Uterus (tissue), 3 donors: ENCODE measurements at regions not wholly inside any gene's neighbourhood (a gene's known extent, or its start where the extent isn't known, plus 50 kb on each side); places are given as distances from the start of the nearest gene placed in this dataset.
"Not testable (repeated sequence)": the region's sequence is repeated elsewhere in the genome, so short reads cannot be mapped to it uniquely, and the experiment has no call there.

Experiments used
- DNase-seq, 2 donors: peaks; one replicate each; pipeline ENCODE4 v3.0.0-alpha.2; 2019 to 2020
- H3K27ac ChIP-seq, 2 donors: fragments of 200-600 bp; sonication (generic); 1 replicate in 1 of 2; 2 replicates in 1 of 2; pipeline ENCODE4 v1.5.1; 2016 to 2018
- H3K27me3 ChIP-seq, 2 donors: fragments of 200-600 bp; sonication (generic); one replicate each; pipeline ENCODE4 v1.5.1; 2018 to 2019; ENCODE audit warnings: control low read depth in 1 of 2
- H3K36me3 ChIP-seq, 2 donors: fragments of 200-600 bp; sonication (generic); one replicate each; pipeline ENCODE4 v1.5.1; 2019; ENCODE audit warnings: control low read depth in 1 of 2
- H3K4me1 ChIP-seq, 2 donors: fragments of 200-600 bp; sonication (generic); one replicate each; pipeline ENCODE4 v1.5.1; 2018 to 2019; ENCODE audit warnings: control low read depth in 1 of 2
- H3K4me3 ChIP-seq, 2 donors: fragments of 200-600 bp; sonication (generic); 1 replicate in 1 of 2; 2 replicates in 1 of 2; pipeline ENCODE4 v1.5.1; 2018 to 2019; ENCODE audit warnings: mild to moderate bottlenecking in 1 of 2
- H3K9me3 ChIP-seq, 2 donors: fragments of 200-600 bp; sonication (generic); one replicate each; pipeline ENCODE4 v1.5.1; 2019; ENCODE audit warnings: control low read depth in 1 of 2
- CTCF ChIP-seq, 4 experiments: fragments of 200-600 bp in 2 of 4; fragments of 450-650 bp in 2 of 4; sonication (generic) in 2 of 4; IDR thresholded peaks; one replicate each; pipeline ENCODE4 v1.5.1; 2016 to 2019; ENCODE audit warnings: antibody characterized with exemption in 4 of 4, mild to moderate bottlenecking in 2 of 4, moderate library complexity in 1 of 4
- POLR2A ChIP-seq, 2 donors: fragments of 450-650 bp; IDR thresholded peaks; one replicate each; pipeline ENCODE4 v1.6.1; 2016; ENCODE audit warnings: antibody characterized with exemption in 2 of 2, mild to moderate bottlenecking in 1 of 2, moderate library complexity in 1 of 2
- intact Hi-C: fragments of 100-400 bp; cut with DNase I; formaldehyde crosslinking; loops from one replicate; pipeline ENCODE4 v1.15.1; 2023; ENCODE audit warnings: low total_unique reads
- donor health status: DM: yes; HTN: yes; CAD: no.

- no peaks in the 10 kb centered on the region for H3K4me1 ChIP-seq
- no peaks in the 10 kb centered on the region for H3K9me3 ChIP-seq
- no peak overlapping the region for H3K4me3 ChIP-seq
- H3K27me3 ChIP-seq, result no peaks in the 10 kb centered on the region
- H3K36me3 ChIP-seq, result no peaks in the 10 kb centered on the region
- TF ChIP-seq CTCF (IDR thresholded peaks at IDR 0.05) (no peak), POLR2A (IDR thresholded peaks at IDR 0.05) (no peak)
- DNase-seq, result no peak
- intact Hi-C loops, result no loop called here
- H3K27ac ChIP-seq, result no peak overlapping the region
Measured at GRCh38 chr1:98516306-98516705, 145.2 kb upstream of the SNX7 start.

DNA sequence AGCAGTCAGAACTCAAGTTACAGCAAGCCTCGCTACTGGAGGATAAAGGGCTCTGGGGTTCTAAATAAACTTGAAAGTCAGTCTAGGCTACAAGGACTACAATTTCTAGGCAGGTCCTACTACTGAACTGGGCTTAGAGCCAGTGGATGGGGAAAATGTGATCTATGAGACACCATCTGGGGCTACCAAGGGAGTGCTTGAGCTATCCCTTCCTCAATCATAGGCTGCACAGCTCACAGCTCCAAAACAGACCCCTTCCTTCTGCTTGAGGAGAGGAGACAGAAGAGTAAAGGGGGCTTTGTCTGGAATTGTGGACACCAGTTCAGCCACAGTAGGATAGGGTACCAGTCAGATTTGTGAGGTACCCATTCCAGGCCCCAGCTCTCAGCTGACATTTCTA is 145.8 kb upstream of the SNX7 start:
- intact Hi-C loops, result no loop called here
- Histone ChIP-seq H3K27me3 (no peaks in the 10 kb centered on the region), H3K27ac (no peak overlapping the region), H3K4me1 (no peaks in the 10 kb centered on the region), H3K4me3 (no peak overlapping the region), H3K36me3 (no peaks in the 10 kb centered on the region), H3K9me3 (no peaks in the 10 kb centered on the region)
- no peak for DNase-seq
- TF ChIP-seq POLR2A (IDR thresholded peaks at IDR 0.05) (no peak), CTCF (IDR thresholded peaks at IDR 0.05) (no peak)

GRCh38 chr1:98512216-98512615 is 149.3 kb upstream of the SNX7 start:
- DNase-seq, H3K9me3 ChIP-seq, H3K27ac ChIP-seq, H3K27me3 ChIP-seq, intact Hi-C loops, H3K4me3 ChIP-seq, H3K4me1 ChIP-seq, H3K36me3 ChIP-seq: not testable (repeated sequence)

GRCh38 chr1:98503771-98504170 is 157.8 kb upstream of the SNX7 start:
- Histone ChIP-seq H3K27me3 (no peaks in the 10 kb centered on the region), H3K4me3 (no peak overlapping the region), H3K9me3 (no peaks in the 10 kb centered on the region), H3K36me3 (no peaks in the 10 kb centered on the region), H3K27ac (no peak overlapping the region), H3K4me1 (no peaks in the 10 kb centered on the region)
- no peak for TF ChIP-seq POLR2A (IDR thresholded peaks at IDR 0.05)
- TF ChIP-seq CTCF (IDR thresholded peaks at IDR 0.05), result no peak
- DNase-seq, result no peak
- intact Hi-C loops, result no loop called here

DNA sequence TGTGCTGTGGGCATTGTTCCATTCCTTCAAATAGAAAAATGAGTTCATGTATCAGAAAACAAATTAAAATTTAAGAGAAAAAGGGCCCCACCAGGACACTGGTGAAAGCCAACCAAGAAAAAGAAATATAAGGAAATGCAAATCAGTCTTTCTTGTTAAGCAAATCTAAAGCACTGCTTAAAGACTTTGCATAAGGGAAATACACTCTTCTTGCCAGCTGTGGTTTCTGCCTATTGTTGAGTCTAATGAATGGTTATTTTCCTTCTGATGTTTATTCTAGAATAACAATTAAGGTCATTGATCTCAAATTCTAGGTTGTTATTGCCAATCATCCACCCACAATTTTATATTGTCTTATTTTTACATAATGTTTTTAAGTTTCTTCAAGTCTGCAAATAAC is 158.6 kb upstream of the SNX7 start:
- Histone ChIP-seq H3K4me3 (no peak overlapping the region), H3K27ac (no peak overlapping the region), H3K27me3 (no peaks in the 10 kb centered on the region), H3K9me3 (no peaks in the 10 kb centered on the region), H3K4me1 (no peaks in the 10 kb centered on the region), H3K36me3 (no peaks in the 10 kb centered on the region)
- DNase-seq, result no peak
- intact Hi-C loops, result no loop called here
- TF ChIP-seq CTCF (IDR thresholded peaks at IDR 0.05), result no peak

GRCh38 chr1:98500324-98500723 is 161.2 kb upstream of the SNX7 start:
- intact Hi-C loops, result no loop called here
- Histone ChIP-seq H3K4me1 (no peaks in the 10 kb centered on the region), H3K9me3 (no peaks in the 10 kb centered on the region), H3K27ac (no peak overlapping the region), H3K27me3 (no peaks in the 10 kb centered on the region), H3K36me3 (no peaks in the 10 kb centered on the region), H3K4me3 (no peak overlapping the region)
- TF ChIP-seq CTCF (IDR thresholded peaks at IDR 0.05), result no peak
- TF ChIP-seq POLR2A (IDR thresholded peaks at IDR 0.05), result no peak
- no peak for DNase-seq
